Retinal pigment epithelial cell (primary cell): ENCODE measurements at regions not wholly inside any gene's neighbourhood (a gene's known extent, or its start where the extent isn't known, plus 50 kb on each side); places are given as distances from the start of the nearest gene placed in this dataset.

ENCODE experiments used
- DNase-seq: peaks from one replicate; pipeline ENCODE4 v3.0.0-alpha.2; 2010; ENCODE audit warnings: low read depth
- H3K4me3 ChIP-seq: 2 replicates; pipeline ENCODE4 v1.5.1; 2011; ENCODE audit warnings: mild to moderate bottlenecking, low read length, control low read depth, moderate library complexity
- CTCF ChIP-seq: conservative IDR thresholded peaks from 2 replicates; pipeline ENCODE4 v1.5.1; 2011; ENCODE audit warnings: low read depth, low read length, control low read depth, inconsistent platforms

DNA sequence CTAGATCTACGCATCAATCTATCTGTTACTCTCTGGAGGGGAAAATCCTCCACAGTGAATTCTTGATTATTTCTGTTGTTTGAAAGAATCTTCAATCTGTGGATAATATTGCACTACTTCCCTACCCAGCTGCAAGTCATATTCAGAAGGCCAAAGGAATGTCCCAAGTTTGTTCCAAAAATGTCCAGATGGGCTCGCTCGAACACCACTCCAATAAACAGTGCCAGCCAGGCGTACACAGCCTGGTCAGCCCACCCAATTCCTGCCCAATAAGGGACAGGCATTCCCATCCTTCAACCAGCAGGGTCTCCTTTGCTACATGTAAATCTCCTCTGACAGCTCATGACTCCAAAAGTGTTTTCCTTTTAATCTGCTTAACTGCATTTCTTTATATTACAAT lies 80.7 kb upstream of the GPM6B start:
- no peak for DNase-seq
- TF ChIP-seq CTCF = no peak
- no peak overlapping the region for H3K4me3 ChIP-seq

GRCh38 chrX:13894888-13895565 lies 78.1 kb upstream of the GPM6B start:
- DNase-seq = no peak
- H3K4me3 ChIP-seq = no peak overlapping the region
- TF ChIP-seq CTCF = no peak

DNA sequence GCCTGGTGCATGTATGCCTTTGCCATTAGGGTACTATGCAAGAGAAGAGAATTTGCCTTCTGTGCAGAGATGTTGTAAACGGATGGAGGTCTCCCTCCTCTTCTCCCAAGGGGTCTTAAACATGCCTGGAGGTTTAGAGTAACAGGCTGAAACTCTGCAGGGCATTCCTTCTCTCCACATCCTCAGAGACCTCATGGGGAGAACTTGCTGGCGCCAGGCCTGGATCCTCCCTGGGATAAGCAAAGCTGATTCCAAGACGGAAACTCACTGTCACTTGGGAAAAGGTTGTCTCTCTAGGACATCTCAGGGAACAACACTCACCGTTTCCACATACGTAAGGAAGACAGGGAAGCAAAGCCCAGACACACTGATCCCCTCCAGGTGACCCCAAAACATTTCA lies 76.9 kb upstream of the GPM6B start:
- TF ChIP-seq CTCF = no peak
- no peak for DNase-seq

DNA sequence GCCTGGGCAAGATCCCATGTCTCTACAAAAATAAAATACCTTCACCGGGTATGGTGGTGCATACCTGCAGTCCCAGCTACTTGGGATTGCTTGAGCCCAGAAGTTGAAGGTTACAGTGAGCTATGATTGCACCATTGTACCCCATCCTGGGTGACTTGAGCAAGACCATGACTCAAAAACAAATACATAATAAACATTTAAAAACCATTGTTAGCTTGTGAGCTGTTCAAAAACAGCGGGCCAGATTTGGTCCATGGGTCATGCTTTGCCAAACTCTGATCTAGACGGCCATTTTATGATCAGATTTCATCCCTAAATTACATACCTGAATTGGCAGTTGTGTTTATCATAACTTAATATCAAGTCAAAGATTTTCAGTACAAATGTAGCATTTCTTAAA lies 76.0 kb upstream of the GPM6B start:
- TF ChIP-seq CTCF = no peak
- no peak for DNase-seq
- no peak overlapping the region for H3K4me3 ChIP-seq

More for the DNA sequence above, 76.9 kb upstream of the GPM6B start:
- no peak overlapping the region for H3K4me3 ChIP-seq

- no peak overlapping the region for H3K4me3 ChIP-seq
- no peak for DNase-seq
Observed at GRCh38 chrX:13891377-13892140, 74.7 kb upstream of the GPM6B start.

GRCh38 chrX:13890806-13891205 lies 73.9 kb upstream of the GPM6B start:
- H3K4me3 ChIP-seq = no peak overlapping the region
- no peak for DNase-seq
- no peak for TF ChIP-seq CTCF

More at GRCh38 chrX:13891377-13892140, 74.7 kb upstream of the GPM6B start:
- no peak for TF ChIP-seq CTCF

GRCh38 chrX:13888284-13888683 lies 71.4 kb upstream of the GPM6B start:
- no peak overlapping the region for H3K4me3 ChIP-seq
- no peak for DNase-seq
- no peak for TF ChIP-seq CTCF
